8988T (cell line): ENCODE measurements at regions not wholly inside any gene's neighbourhood (a gene's known extent, or its start where the extent isn't known, plus 50 kb on each side); places are given as distances from the start of the nearest gene placed in this dataset.

ENCODE experiments used
- DNase-seq: peaks from one replicate; pipeline ENCODE4 v3.0.0; 2011

DNA sequence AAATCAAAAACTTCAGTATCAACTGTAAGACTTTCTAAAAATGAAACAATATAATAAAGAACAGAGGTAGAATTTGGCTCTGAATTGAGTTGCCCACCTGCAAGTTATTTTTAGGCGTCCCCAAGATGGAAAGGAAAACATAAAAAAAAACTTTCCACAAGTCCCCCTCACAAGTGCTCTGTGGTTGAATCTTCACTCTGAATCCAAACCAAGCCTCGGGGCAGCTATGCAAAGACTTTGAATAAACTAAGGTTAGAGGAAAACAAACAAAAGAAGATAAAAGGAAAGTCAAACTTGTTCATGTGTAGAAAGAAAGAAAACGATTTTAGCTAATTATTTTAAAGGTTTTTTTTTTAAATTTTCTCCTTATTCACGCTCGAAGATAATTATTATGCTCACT is 372.4 kb upstream of the SLIT2 start:
- DNase-seq: no peak

GRCh38 chr4:19857991-19858390 is 393.7 kb upstream of the SLIT2 start:
- DNase-seq: no peak

DNA sequence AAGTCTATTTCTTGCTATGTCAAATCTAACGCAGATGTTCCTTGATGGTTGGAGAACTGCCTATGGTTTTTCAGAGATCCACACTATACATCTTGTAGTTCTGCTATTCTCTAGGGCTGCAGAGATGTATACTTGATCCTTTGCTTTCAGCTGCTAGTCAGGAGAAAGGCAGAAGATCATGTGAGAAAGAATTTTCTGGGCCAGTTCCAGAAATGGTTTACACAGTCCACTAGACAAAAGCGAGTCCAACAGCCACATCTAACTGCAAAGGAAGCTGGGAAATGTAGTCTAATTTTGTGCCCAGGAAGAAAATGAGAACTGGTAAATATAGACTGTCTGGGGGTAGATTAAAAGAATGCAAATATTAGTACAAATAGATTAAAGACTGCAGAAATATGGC is 394.3 kb upstream of the SLIT2 start:
- no peak for DNase-seq

DNA sequence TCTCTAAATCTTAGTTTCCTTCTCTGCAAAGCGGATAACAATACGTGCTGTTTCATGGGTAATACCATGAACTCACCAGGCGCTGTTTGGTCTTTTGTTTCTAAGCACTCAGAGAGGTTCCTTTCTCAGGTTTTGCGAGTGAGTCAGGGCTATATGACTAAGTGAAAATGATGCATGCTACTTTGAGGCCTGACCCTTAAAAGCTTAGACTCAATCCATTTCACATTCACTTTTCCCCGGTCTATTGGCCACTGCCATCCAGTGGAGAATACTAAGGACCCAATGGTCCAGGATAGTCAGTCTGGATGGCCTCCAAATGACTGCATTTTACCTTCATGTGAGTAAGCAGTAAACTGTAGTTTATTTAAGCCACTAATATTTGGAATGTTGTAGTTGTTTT is 400.8 kb upstream of the SLIT2 start:
- DNase-seq: no peak

GRCh38 chr4:19844446-19844845 is 407.3 kb upstream of the SLIT2 start:
- no peak for DNase-seq

DNA sequence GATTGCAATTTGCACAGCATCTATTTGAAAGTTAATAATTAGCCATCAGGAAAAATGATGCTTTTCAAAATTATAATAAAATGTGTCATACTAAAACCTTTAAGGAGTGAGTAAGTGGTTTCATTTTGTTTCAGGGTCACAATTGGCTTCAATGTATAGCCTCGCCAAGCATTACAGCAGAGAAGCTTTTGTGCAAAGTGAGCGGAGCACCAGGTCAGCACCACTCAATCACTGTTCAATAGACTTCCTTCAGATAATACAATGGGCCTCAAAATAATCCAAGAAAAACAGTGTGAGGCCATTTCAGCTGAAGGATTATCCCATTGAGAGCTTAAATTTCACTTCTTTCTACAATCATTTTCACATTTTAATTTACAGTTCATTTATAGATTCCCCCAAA is 409.2 kb upstream of the SLIT2 start:
- DNase-seq: no peak

DNA sequence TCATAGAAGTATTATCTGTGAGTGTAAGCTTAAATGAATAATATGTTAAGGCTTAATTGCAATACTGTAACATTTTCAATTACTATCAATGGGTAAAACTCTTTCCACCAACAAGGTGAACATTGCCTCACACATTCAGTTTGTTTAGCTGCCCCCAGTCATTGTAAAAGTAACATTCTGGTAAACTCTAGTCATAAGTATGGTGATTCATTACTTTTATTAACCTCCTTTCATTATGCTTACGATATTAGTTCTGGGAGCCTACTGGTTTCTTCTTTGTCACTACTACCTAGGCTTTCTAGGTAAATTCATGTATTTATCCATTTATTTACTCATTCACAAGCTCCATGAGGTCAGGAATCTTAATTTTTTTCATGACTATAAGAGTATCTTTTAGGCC is 412.8 kb upstream of the SLIT2 start:
- no peak for DNase-seq

GRCh38 chr4:19835429-19835828 is 416.3 kb upstream of the SLIT2 start:
- DNase-seq: no peak

DNA sequence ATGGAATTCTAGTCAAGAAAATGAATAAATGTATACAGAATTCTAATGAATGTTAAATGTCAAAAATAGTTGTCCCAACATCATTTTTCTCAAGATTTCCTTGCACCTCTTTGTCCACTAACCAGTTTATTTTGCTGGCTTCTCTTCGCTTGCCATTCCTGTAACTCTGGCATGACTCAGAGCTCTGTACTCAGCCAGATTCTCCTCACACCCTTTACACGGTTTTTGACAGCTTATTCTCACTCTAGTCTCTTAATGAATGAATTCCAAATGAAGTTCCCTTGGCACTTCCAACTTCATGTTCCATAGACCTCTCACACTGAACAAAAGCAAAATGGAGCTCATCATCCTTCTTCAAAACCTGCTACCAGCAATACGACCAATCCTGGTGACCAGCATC is 419.3 kb upstream of the SLIT2 start:
- DNase-seq: no peak

DNA sequence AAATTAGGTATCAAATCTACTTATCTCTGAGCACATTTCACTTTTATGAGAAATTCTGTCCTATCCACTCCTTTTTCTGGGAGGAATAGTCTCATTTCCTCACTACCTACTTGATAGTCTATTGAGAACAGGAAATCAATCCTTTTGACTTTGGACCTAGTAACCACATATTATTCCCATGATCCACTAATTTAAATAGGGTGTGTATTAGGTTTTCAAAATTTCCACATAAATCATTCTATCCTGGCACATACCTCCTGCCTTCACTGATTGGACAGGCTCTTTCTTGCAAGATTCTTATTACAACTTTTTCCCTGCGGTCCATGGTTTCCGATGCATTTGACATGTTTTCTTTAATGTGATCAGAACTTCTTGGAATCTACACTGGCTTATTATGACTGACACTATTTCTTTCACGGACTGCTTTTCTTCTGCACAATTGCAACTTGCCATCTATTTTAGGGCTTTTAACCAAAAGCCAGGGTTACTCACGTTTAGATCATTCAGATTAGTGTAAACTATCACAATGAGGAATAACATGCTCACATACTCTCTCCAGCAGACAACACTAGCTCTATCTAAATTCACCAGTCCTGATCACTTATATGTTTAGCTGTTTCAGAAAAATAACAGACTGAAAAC is 419.9 kb upstream of the SLIT2 start:
- no peak for DNase-seq

- no peak for DNase-seq
Measured at GRCh38 chr4:19829101-19829500, 422.6 kb upstream of the SLIT2 start.

GRCh38 chr4:19823781-19824180 is 427.9 kb upstream of the SLIT2 start:
- DNase-seq: no peak

DNA sequence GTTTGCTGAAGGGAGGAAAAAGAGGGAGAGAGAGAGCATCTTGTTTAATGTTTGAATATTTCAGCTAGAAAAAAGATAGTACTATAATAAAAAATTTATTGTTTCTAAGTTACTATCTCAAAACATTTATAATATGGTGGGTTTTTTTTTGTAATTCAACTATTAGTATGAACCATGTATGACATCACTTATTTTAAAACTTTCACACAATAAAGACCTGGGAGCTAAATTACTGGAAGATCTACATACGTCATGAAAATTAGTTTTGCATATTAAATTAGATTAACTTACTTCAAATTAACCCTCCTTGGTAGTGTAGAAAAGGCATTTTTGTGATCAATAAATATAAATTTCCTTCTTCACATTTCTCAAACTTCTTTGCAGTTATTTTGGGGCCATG is 432.0 kb upstream of the SLIT2 start:
- DNase-seq: no peak

DNA sequence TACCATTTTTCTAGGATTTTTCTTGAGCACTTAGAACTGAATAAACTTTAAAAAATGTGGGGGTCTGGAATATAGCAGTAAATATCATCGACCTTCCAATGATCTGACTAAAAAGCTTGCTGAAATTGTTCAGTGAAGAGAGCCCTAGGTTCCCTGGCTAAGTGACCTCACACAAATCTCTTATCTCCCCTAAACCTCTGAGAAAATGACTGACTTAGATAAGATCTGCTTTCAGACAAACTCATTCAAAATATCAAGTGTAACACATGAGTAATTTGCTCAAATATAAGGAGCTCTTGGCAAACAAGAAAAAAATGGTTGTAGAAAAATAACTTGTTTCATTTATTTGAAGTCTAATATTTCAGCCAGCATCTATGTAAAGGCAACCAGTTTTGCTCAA is 441.7 kb upstream of the SLIT2 start:
- DNase-seq: no peak

- no peak for DNase-seq
Measured at GRCh38 chr4:19807505-19807904, 444.2 kb upstream of the SLIT2 start.

DNA sequence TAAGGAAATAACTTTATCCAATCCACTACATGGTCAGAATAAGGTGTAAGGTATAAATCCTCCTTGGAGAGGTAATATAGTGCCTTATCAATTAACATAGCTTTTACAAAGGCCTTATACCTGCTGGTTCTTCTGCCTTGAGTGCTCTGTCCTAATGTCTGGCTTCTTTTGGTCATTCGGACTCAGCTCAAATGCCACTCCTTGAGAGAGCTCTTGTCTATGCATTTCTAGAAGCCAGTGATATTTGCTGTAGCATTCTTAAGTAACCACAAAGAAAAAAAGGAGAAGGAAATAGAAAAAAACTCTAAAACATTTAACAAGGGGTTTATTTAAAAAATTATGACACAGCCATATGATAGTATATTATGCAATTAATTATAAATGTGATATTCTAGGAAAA is 444.8 kb upstream of the SLIT2 start:
- no peak for DNase-seq

GRCh38 chr4:19803406-19803805 is 448.3 kb upstream of the SLIT2 start:
- no peak for DNase-seq

DNA sequence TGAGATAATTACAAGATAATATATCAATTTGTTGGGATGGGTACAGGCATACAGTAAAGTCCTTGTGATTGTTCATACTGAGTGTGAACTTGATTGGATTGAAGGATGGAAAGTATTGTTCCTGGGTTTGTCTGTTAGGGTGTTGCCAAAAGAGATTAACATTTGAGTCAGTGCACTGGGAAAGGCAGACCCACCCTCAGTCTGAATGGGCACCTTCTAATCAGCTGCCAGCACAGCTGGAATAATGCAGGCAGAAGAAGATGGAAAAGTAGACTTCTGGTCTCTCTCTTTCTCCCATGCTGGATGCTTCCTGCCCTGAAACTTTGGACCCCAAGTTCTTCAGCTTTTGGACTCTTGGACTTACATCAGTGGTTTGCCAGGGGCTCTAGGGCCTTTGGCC is 457.9 kb upstream of the SLIT2 start:
- DNase-seq: no peak

GRCh38 chr4:19791422-19792123 is 460.1 kb upstream of the SLIT2 start:
- DNase-seq: no peak

- DNase-seq: no peak
Measured at GRCh38 chr4:19786616-19787015, 465.1 kb upstream of the SLIT2 start.

DNA sequence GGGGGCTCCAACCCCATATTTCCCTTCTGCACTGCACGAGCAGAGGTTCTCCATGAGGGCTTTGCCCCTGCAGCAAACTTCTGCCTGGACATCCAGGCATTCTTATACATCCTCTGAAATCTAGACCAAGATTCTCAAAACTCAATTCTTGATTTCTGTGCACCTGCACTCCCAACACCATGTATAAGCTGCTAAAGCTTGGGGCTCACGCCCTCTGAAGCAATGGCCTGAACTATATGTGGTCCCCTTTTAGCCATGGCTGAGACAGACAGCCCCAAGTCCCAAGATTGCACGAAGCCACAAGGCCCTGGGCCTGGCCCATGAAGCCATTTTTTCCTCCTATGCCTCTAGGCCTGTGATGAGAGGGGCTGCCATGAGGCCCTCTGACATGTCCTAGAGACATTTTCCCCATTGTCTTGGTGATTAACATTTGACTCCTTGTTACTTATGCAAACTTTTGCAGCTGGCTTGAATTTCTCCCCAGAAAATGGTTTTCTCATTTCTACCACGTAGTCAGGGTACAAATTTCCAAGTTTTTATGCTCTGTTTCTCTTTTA is 468.0 kb upstream of the SLIT2 start:
- DNase-seq: no peak

- DNase-seq: no peak
Measured at GRCh38 chr4:19780871-19781270, 470.8 kb upstream of the SLIT2 start.

- DNase-seq: no peak
Measured at GRCh38 chr4:19776929-19777328, 474.8 kb upstream of the SLIT2 start.

DNA sequence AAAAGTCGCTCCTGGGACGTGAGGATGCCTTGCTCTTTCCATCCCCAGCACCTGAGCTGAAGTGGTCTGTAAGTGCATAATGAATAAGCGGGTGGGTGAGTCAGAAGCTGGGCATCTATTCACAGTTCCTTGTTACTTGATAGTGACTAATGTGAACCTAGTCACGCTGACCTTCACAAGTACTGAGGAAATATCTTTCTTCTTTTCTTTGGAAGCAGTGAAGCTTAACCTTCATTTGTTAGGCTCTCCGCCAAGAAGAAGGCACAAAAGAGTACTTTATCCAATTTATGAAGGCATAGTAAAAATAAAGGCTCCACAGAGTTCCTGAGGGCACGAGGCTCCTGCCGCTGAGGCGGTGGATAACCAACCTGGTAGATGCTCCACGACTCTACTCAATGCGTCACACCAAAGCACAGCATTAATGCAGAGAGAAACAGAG is 475.7 kb upstream of the SLIT2 start:
- peak; percentile 53 for DNase-seq
